ENCODE measurements at regions not wholly inside any gene's neighbourhood (a gene's known extent, or its start where the extent isn't known, plus 50 kb on each side); places are given as distances from the start of the nearest gene placed in this dataset.
A peak's percentile ranks its signal among the peaks of the same experiment; 100 is the strongest.
"Not testable (repeated sequence)": the region's sequence is repeated elsewhere in the genome, so short reads cannot be mapped to it uniquely, and the experiment has no call there.

- no peak for DNase-seq
Observed at GRCh38 chr10:33494694-33495265, 160.3 kb upstream of the NRP1 start.

GRCh38 chr10:33493978-33494377 is 159.5 kb upstream of the NRP1 start:
- DNase-seq = no peak

GRCh38 chr10:33493497-33493896 is 159.0 kb upstream of the NRP1 start:
- no peak for DNase-seq

GRCh38 chr10:33492701-33493345 is 158.4 kb upstream of the NRP1 start:
- DNase-seq = no peak

- DNase-seq = no peak
Observed at GRCh38 chr10:33489501-33490176, 155.2 kb upstream of the NRP1 start.

- peak in 1 of 5 donors; percentile 32 for DNase-seq
Observed at GRCh38 chr10:33487014-33487776, 152.7 kb upstream of the NRP1 start.

GRCh38 chr10:33485276-33485675 is 150.8 kb upstream of the NRP1 start:
- DNase-seq = no peak

- DNase-seq = no peak
Observed at GRCh38 chr10:33484787-33485186, 150.3 kb upstream of the NRP1 start.

GRCh38 chr10:33483816-33484190 is 149.3 kb upstream of the NRP1 start:
- no peak for DNase-seq

GRCh38 chr10:33483124-33483815 is 148.8 kb upstream of the NRP1 start:
- DNase-seq = no peak

GRCh38 chr10:33482486-33482885 is 148.0 kb upstream of the NRP1 start:
- DNase-seq = no peak

GRCh38 chr10:33481184-33481583 is 146.7 kb upstream of the NRP1 start:
- no peak for DNase-seq

- DNase-seq = not testable (repeated sequence)
Observed at GRCh38 chr10:33480417-33480816, 145.9 kb upstream of the NRP1 start.

GRCh38 chr10:33478675-33479125 is 144.2 kb upstream of the NRP1 start:
- DNase-seq = no peak

GRCh38 chr10:33478089-33478674 is 143.7 kb upstream of the NRP1 start:
- no peak for DNase-seq

- no peak for DNase-seq
Observed at GRCh38 chr10:33477291-33478088, 143.0 kb upstream of the NRP1 start.

GRCh38 chr10:33476757-33477273 is 142.3 kb upstream of the NRP1 start:
- DNase-seq = no peak

GRCh38 chr10:33473688-33474087 is 139.2 kb upstream of the NRP1 start:
- no peak for DNase-seq

GRCh38 chr10:33468006-33468405 is 133.5 kb upstream of the NRP1 start:
- DNase-seq = not testable (repeated sequence)

GRCh38 chr10:33465747-33466146 is 131.3 kb upstream of the NRP1 start:
- no peak for DNase-seq

GRCh38 chr10:33463011-33463410 is 128.5 kb upstream of the NRP1 start:
- no peak for DNase-seq

Measured in T-helper 1 cell (primary cell).